ENCODE measurements at regions not wholly inside any gene's neighbourhood (a gene's known extent, or its start where the extent isn't known, plus 50 kb on each side); places are given as distances from the start of the nearest gene placed in this dataset.

DNA sequence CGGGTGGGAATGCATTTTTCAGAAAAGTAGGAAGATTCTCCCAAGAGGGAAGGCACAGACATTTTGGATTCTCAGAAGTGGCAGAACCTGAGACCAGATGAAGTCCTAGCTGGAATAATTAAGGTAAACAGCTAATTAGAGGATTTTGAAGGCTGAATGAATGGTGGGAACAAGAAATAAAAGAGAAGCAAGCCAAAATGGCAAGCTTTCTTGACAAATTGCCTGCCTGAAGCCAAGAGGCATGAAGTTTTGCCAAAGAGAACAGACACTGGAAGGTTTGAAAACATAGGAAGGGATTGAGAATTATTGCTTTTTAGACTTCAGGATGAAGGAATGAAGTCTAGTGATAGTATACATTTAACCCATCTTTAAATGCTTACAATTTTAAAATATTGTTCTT is 115.0 kb upstream of the SEM1 start:
- TF ChIP-seq, protein P1, sequence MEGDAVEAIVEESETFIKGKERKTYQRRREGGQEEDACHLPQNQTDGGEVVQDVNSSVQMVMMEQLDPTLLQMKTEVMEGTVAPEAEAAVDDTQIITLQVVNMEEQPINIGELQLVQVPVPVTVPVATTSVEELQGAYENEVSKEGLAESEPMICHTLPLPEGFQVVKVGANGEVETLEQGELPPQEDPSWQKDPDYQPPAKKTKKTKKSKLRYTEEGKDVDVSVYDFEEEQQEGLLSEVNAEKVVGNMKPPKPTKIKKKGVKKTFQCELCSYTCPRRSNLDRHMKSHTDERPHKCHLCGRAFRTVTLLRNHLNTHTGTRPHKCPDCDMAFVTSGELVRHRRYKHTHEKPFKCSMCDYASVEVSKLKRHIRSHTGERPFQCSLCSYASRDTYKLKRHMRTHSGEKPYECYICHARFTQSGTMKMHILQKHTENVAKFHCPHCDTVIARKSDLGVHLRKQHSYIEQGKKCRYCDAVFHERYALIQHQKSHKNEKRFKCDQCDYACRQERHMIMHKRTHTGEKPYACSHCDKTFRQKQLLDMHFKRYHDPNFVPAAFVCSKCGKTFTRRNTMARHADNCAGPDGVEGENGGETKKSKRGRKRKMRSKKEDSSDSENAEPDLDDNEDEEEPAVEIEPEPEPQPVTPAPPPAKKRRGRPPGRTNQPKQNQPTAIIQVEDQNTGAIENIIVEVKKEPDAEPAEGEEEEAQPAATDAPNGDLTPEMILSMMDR (IDR thresholded peaks at IDR 0.05): no peak
- no peak for TF ChIP-seq EP300 (IDR thresholded peaks at IDR 0.05)
